GM23248 (cell line): ENCODE measurements at regions not wholly inside any gene's neighbourhood (a gene's known extent, or its start where the extent isn't known, plus 50 kb on each side); places are given as distances from the start of the nearest gene placed in this dataset.
"Not testable (repeated sequence)": the region's sequence is repeated elsewhere in the genome, so short reads cannot be mapped to it uniquely, and the experiment has no call there.

Experiments used
- DNase-seq: peaks from one replicate; pipeline ENCODE4 v3.0.0-alpha.2; 2015
- H2AFZ ChIP-seq: fragments of 200-600 bp; sonication (generic); 2 replicates; pipeline ENCODE4 v1.6.1; 2016; ENCODE audit warnings: antibody characterized with exemption
- H3F3A ChIP-seq: fragments of 200-600 bp; sonication (generic); 2 replicates; pipeline ENCODE4 v1.6.1; 2016; ENCODE audit warnings: mild to moderate bottlenecking, antibody characterized with exemption, mixed run types; ENCODE audit not compliant: insufficient read depth
- H3K27ac ChIP-seq: fragments of 200-600 bp; sonication (generic); 2 replicates; pipeline ENCODE4 v1.5.1; 2016; ENCODE audit warnings: mild to moderate bottlenecking
- H3K27me3 ChIP-seq: fragments of 200-600 bp; sonication (generic); replicated peaks from 2 replicates; pipeline ENCODE4 v1.6.1; 2016; ENCODE audit warnings: mild to moderate bottlenecking; ENCODE audit not compliant: insufficient read depth
- H3K36me3 ChIP-seq: fragments of 200-600 bp; sonication (generic); 2 replicates; pipeline ENCODE4 v1.6.1; 2016; ENCODE audit warnings: low read depth, mild to moderate bottlenecking
- H3K4me1 ChIP-seq: fragments of 200-600 bp; sonication (generic); 2 replicates; pipeline ENCODE4 v1.6.1; 2016; ENCODE audit warnings: mild to moderate bottlenecking; ENCODE audit not compliant: insufficient read depth
- H3K4me2 ChIP-seq: fragments of 200-600 bp; sonication (generic); one replicate; pipeline ENCODE4 v1.6.1; 2016; ENCODE audit warnings: mild to moderate bottlenecking; ENCODE audit not compliant: unreplicated experiment
- H3K4me3 ChIP-seq: fragments of 200-600 bp; sonication (generic); 2 replicates; pipeline ENCODE4 v1.5.1; 2016; ENCODE audit warnings: mild to moderate bottlenecking
- H3K79me2 ChIP-seq: fragments of 200-600 bp; sonication (generic); 2 replicates; pipeline ENCODE4 v1.6.1; 2016; ENCODE audit warnings: mild to moderate bottlenecking; ENCODE audit not compliant: insufficient read depth
- H3K9ac ChIP-seq: fragments of 200-600 bp; sonication (generic); 2 replicates; pipeline ENCODE4 v1.6.1; 2016; ENCODE audit warnings: mild to moderate bottlenecking
- H3K9me2 ChIP-seq: fragments of 200-600 bp; sonication (generic); 2 replicates; pipeline ENCODE4 v1.6.1; 2016; ENCODE audit warnings: mixed run types, mild to moderate bottlenecking, moderate library complexity; ENCODE audit not compliant: insufficient read depth
- H3K9me3 ChIP-seq: fragments of 200-600 bp; sonication (generic); one replicate; pipeline ENCODE4 v1.6.1; 2017; ENCODE audit warnings: low read depth
- H4K20me1 ChIP-seq: fragments of 200-600 bp; sonication (generic); 2 replicates; pipeline ENCODE4 v1.6.0; 2016; ENCODE audit not compliant: insufficient read depth
- EZH2 ChIP-seq: fragments of 200-600 bp; sonication (generic); IDR thresholded peaks from 2 replicates; pipeline ENCODE4 v1.6.1; 2018; ENCODE audit warnings: antibody characterized with exemption, mild to moderate bottlenecking; ENCODE audit not compliant: insufficient read depth, poor library complexity, severe bottlenecking
- EZH2phosphoT487 ChIP-seq: fragments of 200-600 bp; sonication (generic); IDR thresholded peaks from 2 replicates; pipeline ENCODE4 v1.6.1; 2018; ENCODE audit warnings: antibody characterized with exemption, moderate library complexity, mild to moderate bottlenecking, low read depth; ENCODE audit not compliant: insufficient read depth
- WGBS, 2 experiments: methylation state at CpG; one replicate each; pipeline ENCODE4 v1.1.6; 2015 to 2017; ENCODE audit warnings: low lambda C conversion rate in 2 of 2, low coverage in 1 of 2; ENCODE audit errors: missing lambda C conversion rate in 2 of 2; 5-methylcytosine and 5-hydroxymethylcytosine counted together
- in situ Hi-C: fragments of 300-500 bp; cut with MboI; formaldehyde crosslinking; loops from 2 replicates; pipeline ENCODE4 v1.15.0; 2020

GRCh38 chr10:52950578-52950977, 178.0 kb upstream of the MBL2 start:
- TF ChIP-seq EZH2 (no peak), EZH2phosphoT487 (no peak)
- no peaks in the 10 kb centered on the region for H3K79me2 ChIP-seq
- no peak for DNase-seq
- H3K9me2 ChIP-seq = no peaks in the 10 kb centered on the region
- in situ Hi-C loops = no loop called here
- no peak overlapping the region for H3K9ac ChIP-seq
- H3K36me3 ChIP-seq = no peaks in the 10 kb centered on the region
- no peaks in the 10 kb centered on the region; the same call in 1 of the 2 replicates for H4K20me1 ChIP-seq
- H3K27me3 ChIP-seq = 0 out of 2 replicates have a peak, but pooled peaks cover 6% of the 10 kb centered on the region
- no peaks in the 10 kb centered on the region for H3K9me3 ChIP-seq
- no peak overlapping the region for H3K27ac ChIP-seq
- WGBS, 2 experiments = 59 to 60% methylated on average over 5 of the region's 5 CpGs
- no peaks in the 10 kb centered on the region for H3F3A ChIP-seq
- H3K4me1 ChIP-seq = no peaks in the 10 kb centered on the region
- H3K4me2 ChIP-seq = no peak overlapping the region
- H3K4me3 ChIP-seq = no peak overlapping the region
- H2AFZ ChIP-seq = no peak overlapping the region

GRCh38 chr10:52949899-52950298, 177.3 kb upstream of the MBL2 start:
- Histone ChIP-seq H3K4me3 (no peak overlapping the region), H3K36me3 (no peaks in the 10 kb centered on the region), H3K9me3 (no peaks in the 10 kb centered on the region), H3K27me3 (0 out of 2 replicates have a peak, but pooled peaks cover 6% of the 10 kb centered on the region), H3K9ac (no peak overlapping the region), H3K27ac (no peak overlapping the region), H3F3A (no peaks in the 10 kb centered on the region), H2AFZ (no peak overlapping the region), H3K79me2 (no peaks in the 10 kb centered on the region), H3K9me2 (no peaks in the 10 kb centered on the region), H4K20me1 (no peaks in the 10 kb centered on the region; the same call in 1 of the 2 replicates), H3K4me1 (no peaks in the 10 kb centered on the region), H3K4me2 (no peak overlapping the region)
- 25 to 29% methylated on average over 13 of the region's 13 CpGs for WGBS, 2 experiments
- in situ Hi-C loops = no loop called here
- TF ChIP-seq EZH2phosphoT487 (no peak), EZH2 (no peak)
- DNase-seq = no peak

- Histone ChIP-seq H3F3A (no peaks in the 10 kb centered on the region), H3K4me1 (no peaks in the 10 kb centered on the region), H3K27me3 (0 out of 2 replicates have a peak, but pooled peaks cover 6% of the 10 kb centered on the region), H3K4me2 (no peak overlapping the region), H3K9me3 (no peaks in the 10 kb centered on the region), H3K9me2 (no peaks in the 10 kb centered on the region), H3K4me3 (no peak overlapping the region), H3K9ac (no peak overlapping the region), H3K27ac (no peak overlapping the region), H4K20me1 (no peaks in the 10 kb centered on the region), H3K36me3 (no peaks in the 10 kb centered on the region), H3K79me2 (no peaks in the 10 kb centered on the region), H2AFZ (no peak overlapping the region)
- in situ Hi-C loops = no loop called here
- DNase-seq = no peak
- WGBS, 2 experiments = 53 to 55% methylated on average over 5 of the region's 5 CpGs
- TF ChIP-seq EZH2 = no peak
- no peak for TF ChIP-seq EZH2phosphoT487
Observed at GRCh38 chr10:52946486-52946885, 173.9 kb upstream of the MBL2 start.

- H3K79me2 ChIP-seq, H4K20me1 ChIP-seq, H3K9ac ChIP-seq, DNase-seq, H3K27me3 ChIP-seq, H3K4me3 ChIP-seq, H3K4me2 ChIP-seq, H3K4me1 ChIP-seq, H3F3A ChIP-seq, in situ Hi-C loops, H3K36me3 ChIP-seq, H3K27ac ChIP-seq, H3K9me2 ChIP-seq, H3K9me3 ChIP-seq, H2AFZ ChIP-seq: not testable (repeated sequence)
- WGBS, 2 experiments = 29 to 36% methylated on average over 4 of the region's 4 CpGs
Observed at GRCh38 chr10:52945521-52945920, 172.9 kb upstream of the MBL2 start.

- no peaks in the 10 kb centered on the region for H3K9me2 ChIP-seq
- in situ Hi-C loops = no loop called here
- no peaks in the 10 kb centered on the region for H3K79me2 ChIP-seq
- no peak for TF ChIP-seq EZH2
- TF ChIP-seq EZH2phosphoT487 = no peak
- H2AFZ ChIP-seq = no peak overlapping the region
- no peaks in the 10 kb centered on the region for H4K20me1 ChIP-seq
- H3K36me3 ChIP-seq = no peaks in the 10 kb centered on the region
- no peak for DNase-seq
- 50 to 51% methylated on average over 12 of the region's 12 CpGs for WGBS, 2 experiments
- H3K9me3 ChIP-seq = no peaks in the 10 kb centered on the region
- no peaks in the 10 kb centered on the region for H3K4me1 ChIP-seq
- H3F3A ChIP-seq = no peaks in the 10 kb centered on the region
- no peak overlapping the region for H3K9ac ChIP-seq
- no peak overlapping the region for H3K4me3 ChIP-seq
- H3K4me2 ChIP-seq = no peak overlapping the region
- H3K27me3 ChIP-seq = no peaks in the 10 kb centered on the region
- H3K27ac ChIP-seq = no peak overlapping the region
Observed at GRCh38 chr10:52940921-52941320, 168.3 kb upstream of the MBL2 start.
